ENCODE measurements at regions not wholly inside any gene's neighbourhood (a gene's known extent, or its start where the extent isn't known, plus 50 kb on each side); places are given as distances from the start of the nearest gene placed in this dataset.

- Histone ChIP-seq H3K9me3 (ENCODE audit: insufficient read depth, low read depth, low read length) (peaks cover 6% of the 10 kb centered on the region; the same call in 1 of the 2 replicates), H3K36me3 (ENCODE audit: insufficient read depth, low read length) (no peaks in the 10 kb centered on the region), H3K4me2 (ENCODE audit: low read depth, low read length, poor library complexity, severe bottlenecking) (no peak overlapping the region), H3K9ac (ENCODE audit: low read depth, low read length, poor library complexity, severe bottlenecking) (no peak overlapping the region), H3K4me3 (ENCODE audit: low read length, poor library complexity, severe bottlenecking) (no peak overlapping the region), H2AFZ (ENCODE audit: low read length) (no peak overlapping the region), H3K79me2 (ENCODE audit: insufficient read depth, low read length) (no peaks in the 10 kb centered on the region), H3K27me3 (ENCODE audit: insufficient read depth, low read length, poor library complexity, severe bottlenecking) (no peaks in the 10 kb centered on the region), H3K4me1 (ENCODE audit: insufficient read depth, low read length, poor library complexity, severe bottlenecking) (no peaks in the 10 kb centered on the region), H4K20me1 (ENCODE audit: insufficient read depth, low read length, poor library complexity, severe bottlenecking) (no peaks in the 10 kb centered on the region), H3F3A (ENCODE audit: low read depth) (no peaks in the 10 kb centered on the region), H3K9me2 (replicated peaks; ENCODE audit: low read depth, low read length) (no peaks in the 10 kb centered on the region)
- TF ChIP-seq CTCF (conservative IDR thresholded peaks at IDR 0.05; ENCODE audit: low read length) (no peak), EZH2phosphoT487 (IDR thresholded peaks at IDR 0.05; ENCODE audit: borderline replicate concordance) (no peak)
These were observed 159.3 kb downstream of the DMAC1 start for GRCh38 chr9:7640231-7640630.

- Histone ChIP-seq H3K36me3 (ENCODE audit: insufficient read depth, low read length) (no peaks in the 10 kb centered on the region), H3F3A (ENCODE audit: low read depth) (no peaks in the 10 kb centered on the region), H3K4me1 (ENCODE audit: insufficient read depth, low read length, poor library complexity, severe bottlenecking) (no peaks in the 10 kb centered on the region), H3K27me3 (ENCODE audit: insufficient read depth, low read length, poor library complexity, severe bottlenecking) (no peaks in the 10 kb centered on the region), H4K20me1 (ENCODE audit: insufficient read depth, low read length, poor library complexity, severe bottlenecking) (no peaks in the 10 kb centered on the region), H3K9ac (ENCODE audit: low read depth, low read length, poor library complexity, severe bottlenecking) (no peak overlapping the region), H3K4me3 (ENCODE audit: low read length, poor library complexity, severe bottlenecking) (no peak overlapping the region), H3K9me2 (replicated peaks; ENCODE audit: low read depth, low read length) (no peaks in the 10 kb centered on the region), H3K4me2 (ENCODE audit: low read depth, low read length, poor library complexity, severe bottlenecking) (no peak overlapping the region), H3K9me3 (ENCODE audit: insufficient read depth, low read depth, low read length) (peaks cover 6% of the 10 kb centered on the region; the same call in 1 of the 2 replicates), H2AFZ (ENCODE audit: low read length) (no peak overlapping the region), H3K79me2 (ENCODE audit: insufficient read depth, low read length) (no peaks in the 10 kb centered on the region)
- TF ChIP-seq EZH2phosphoT487 (IDR thresholded peaks at IDR 0.05; ENCODE audit: borderline replicate concordance) (no peak), CTCF (conservative IDR thresholded peaks at IDR 0.05; ENCODE audit: low read length) (no peak)
These were observed 160.1 kb downstream of the DMAC1 start for GRCh38 chr9:7639471-7639870.

- no peak overlapping the region for H3K4me2 ChIP-seq (ENCODE audit: low read depth, low read length, poor library complexity, severe bottlenecking)
- H3K9ac ChIP-seq (ENCODE audit: low read depth, low read length, poor library complexity, severe bottlenecking): no peak overlapping the region
- no peak for TF ChIP-seq CTCF (conservative IDR thresholded peaks at IDR 0.05; ENCODE audit: low read length)
- no peak for TF ChIP-seq EZH2phosphoT487 (IDR thresholded peaks at IDR 0.05; ENCODE audit: borderline replicate concordance)
- no peaks in the 10 kb centered on the region for H4K20me1 ChIP-seq (ENCODE audit: insufficient read depth, low read length, poor library complexity, severe bottlenecking)
- no peaks in the 10 kb centered on the region for H3K36me3 ChIP-seq (ENCODE audit: insufficient read depth, low read length)
- no peaks in the 10 kb centered on the region for H3F3A ChIP-seq (ENCODE audit: low read depth)
- peaks cover 3% of the 10 kb centered on the region; the same call in 1 of the 2 replicates for H3K9me3 ChIP-seq (ENCODE audit: insufficient read depth, low read depth, low read length)
- no peak overlapping the region for H2AFZ ChIP-seq (ENCODE audit: low read length)
- no peaks in the 10 kb centered on the region for H3K4me1 ChIP-seq (ENCODE audit: insufficient read depth, low read length, poor library complexity, severe bottlenecking)
- H3K27me3 ChIP-seq (ENCODE audit: insufficient read depth, low read length, poor library complexity, severe bottlenecking): no peaks in the 10 kb centered on the region
- no peaks in the 10 kb centered on the region for H3K9me2 ChIP-seq (replicated peaks; ENCODE audit: low read depth, low read length)
- no peak overlapping the region for H3K4me3 ChIP-seq (ENCODE audit: low read length, poor library complexity, severe bottlenecking)
- H3K79me2 ChIP-seq (ENCODE audit: insufficient read depth, low read length): no peaks in the 10 kb centered on the region
These were observed 162.6 kb downstream of the DMAC1 start for GRCh38 chr9:7636838-7637467.

Data from Loucy (cell line).